Occipital lobe (tissue), 1 donor: ENCODE measurements at regions not wholly inside any gene's neighbourhood (a gene's known extent, or its start where the extent isn't known, plus 50 kb on each side); places are given as distances from the start of the nearest gene placed in this dataset.
A peak's percentile ranks its signal among the peaks of the same experiment; 100 is the strongest.

ENCODE experiments used
- DNase-seq: peaks from one replicate; lab custom pipeline; 2025; lab: John Stamatoyannopoulos, UW

DNA sequence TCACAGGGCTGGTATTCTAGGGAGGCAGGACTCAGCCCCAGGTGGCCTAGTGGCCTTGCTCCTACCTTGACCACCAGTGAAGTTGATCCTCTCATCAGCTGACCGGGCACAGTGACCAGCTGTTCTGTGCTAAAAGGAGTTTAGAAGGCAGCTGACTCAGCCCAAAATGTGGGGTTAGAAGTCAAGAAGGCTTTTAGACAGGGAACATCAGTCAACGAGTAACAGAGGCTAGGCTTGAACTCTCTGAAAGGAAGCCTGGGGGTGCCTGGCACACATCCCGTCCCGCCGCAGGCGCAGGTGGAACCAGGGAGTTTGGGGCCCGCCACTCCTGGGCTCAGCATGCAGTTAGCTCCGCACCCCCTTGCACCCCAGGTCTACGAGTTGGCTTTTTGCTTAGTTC, 114.9 kb upstream of the SLC45A1 start:
- DNase-seq = no peak

DNA sequence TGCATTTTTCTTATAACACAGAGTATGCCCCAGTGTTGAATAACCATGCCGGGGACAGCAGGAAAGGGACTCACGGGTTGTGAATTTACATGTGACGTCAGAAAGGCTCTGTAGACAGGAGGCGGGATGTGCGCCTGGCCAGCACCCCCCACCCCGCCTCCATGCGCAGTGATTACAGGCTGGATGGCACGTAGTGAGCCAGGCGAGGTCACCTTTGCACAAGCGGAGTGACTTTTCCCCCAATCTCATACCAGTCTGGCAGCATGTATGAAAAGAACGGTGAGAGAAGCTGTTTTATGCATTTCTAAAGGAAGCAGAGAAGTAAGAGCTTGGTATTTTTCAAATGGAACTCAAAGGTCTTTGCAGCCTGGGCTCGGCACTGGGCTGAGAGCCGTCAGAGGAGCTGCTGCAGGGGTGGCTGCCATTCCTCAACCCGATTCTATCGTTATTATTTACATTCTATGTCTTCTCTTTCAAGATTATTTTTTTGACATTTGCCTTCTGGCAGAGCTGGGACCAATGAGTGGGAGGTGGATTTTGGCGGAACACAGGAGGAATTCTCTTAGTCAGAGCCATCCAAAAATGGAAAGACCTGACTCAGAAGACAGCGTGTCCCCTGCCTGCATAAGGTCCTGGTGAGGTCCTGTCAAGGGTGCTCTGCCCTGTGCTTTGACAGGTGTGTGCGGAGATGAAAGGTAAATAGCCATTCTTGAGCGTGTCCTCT, 115.6 kb upstream of the SLC45A1 start:
- peak; percentile 31 for DNase-seq

DNA sequence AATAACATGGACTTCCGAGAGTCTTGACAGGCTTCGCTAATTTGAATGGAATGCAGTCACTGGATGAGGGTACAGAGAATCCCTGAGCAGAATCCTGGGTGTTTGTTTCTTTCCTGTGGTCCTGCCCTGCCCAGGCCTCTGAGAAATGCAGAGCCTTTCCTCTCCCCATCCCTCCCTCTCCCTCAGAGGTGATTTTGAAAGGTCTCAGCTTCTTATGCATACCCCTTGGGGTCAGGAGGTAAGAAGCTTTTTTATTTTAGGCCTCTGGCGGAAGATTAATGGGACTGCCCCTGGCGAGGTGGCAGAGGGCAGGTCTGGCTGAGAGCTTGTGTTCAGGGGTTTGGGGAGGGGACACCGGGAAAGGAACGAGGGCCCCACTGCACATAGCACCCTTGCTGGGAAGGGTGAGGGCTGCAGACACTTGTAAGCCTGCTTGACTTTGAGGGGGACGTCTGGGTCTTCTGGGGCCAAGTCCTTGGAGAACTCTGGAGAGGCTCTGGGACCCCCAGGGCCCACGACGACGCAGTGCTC, 116.5 kb upstream of the SLC45A1 start:
- DNase-seq = no peak

DNA sequence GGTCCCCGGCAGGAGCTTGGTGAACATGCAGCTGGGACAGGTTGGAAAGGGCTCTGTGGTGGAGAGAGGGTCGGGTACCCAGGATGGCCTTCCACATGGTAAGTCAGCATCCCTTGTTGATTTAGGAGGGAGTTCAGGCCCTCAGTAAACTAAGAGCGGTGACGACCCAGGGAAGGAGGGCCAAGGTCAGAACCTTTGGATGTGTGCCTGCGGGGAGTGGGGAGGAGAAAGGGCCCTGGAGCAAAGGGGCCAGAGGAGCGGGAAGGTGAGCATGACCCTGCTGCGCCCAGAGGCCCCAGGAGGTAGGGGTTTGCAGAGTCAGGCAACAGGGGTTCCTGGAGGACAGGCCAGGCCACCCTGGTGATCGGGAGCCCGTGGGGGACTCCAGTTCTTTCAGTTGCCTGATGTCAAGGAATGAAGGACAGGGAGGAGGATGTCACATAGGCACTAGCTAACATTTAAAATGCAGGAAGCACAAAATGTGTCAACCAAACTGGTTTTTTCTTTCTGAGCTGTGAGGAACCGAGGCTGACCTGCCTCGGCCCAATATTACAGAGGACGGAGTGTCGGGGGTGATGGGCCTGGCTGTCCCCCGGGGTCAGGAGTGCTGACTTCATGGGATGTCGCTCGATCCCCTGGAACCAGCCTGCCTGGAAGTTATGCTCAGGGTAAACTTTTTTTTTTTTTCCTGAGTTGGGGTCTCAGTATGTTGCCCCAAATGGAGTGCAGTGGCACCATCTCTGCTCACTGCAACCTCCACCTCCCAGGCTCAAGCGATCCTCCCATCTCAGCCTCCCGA, 117.4 kb upstream of the SLC45A1 start:
- no peak for DNase-seq

DNA sequence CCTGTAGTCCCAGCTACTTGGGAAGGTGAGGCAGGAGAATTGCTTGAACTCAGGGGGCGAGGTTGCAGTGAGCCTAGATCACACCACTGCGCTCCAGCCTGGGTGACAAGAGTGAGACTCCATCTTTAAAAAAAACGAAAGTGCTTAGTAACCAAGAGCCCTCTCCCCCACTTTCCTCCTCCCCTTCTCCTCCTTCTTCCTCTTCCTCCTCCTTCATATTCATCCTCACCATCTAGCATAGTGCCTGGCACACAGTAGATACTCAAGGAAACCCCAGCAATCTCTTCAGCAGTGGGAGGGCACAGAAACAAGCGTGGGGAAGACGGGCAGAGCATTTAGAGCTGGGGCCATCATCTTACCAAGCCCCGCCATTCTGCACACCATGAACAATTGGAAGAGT, 119.4 kb upstream of the SLC45A1 start:
- no peak for DNase-seq

DNA sequence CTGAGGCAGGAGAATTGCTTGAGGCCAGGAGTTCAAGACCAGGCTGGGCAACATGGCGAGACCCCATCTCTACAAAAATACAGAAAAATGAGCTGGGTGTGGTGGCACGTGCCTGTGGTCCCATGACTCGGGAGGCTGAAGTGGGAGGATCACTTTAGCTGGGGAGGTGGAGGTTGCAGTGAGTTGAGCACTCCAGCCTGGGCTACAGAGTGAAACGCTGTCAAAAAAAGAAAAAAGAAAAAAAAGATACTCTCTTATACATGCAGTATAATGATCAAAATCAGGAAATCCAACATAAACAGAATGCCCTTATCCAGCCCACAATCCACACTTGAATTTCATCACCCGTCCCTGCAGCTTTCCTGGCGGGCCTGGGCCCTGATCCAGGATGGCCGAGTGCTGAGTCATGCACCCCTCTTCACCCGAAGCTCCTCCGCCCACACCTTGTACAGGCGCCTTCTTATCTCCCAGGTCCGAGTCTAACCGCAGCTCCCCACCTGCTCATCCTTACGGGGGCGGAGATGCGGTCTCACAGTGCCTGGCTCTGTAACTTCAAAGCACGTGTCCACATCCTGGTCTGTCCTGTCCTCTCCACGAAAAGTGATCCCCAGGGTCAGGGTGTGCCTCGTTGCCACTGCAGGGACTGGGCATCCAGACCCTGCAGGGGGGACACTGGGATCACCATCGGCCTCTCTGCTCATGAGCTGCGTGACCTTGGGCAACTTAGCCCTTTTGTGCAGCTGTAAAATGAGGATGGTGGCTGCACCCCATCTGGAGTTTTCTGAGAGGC, 120.2 kb upstream of the SLC45A1 start:
- DNase-seq = no peak

DNA sequence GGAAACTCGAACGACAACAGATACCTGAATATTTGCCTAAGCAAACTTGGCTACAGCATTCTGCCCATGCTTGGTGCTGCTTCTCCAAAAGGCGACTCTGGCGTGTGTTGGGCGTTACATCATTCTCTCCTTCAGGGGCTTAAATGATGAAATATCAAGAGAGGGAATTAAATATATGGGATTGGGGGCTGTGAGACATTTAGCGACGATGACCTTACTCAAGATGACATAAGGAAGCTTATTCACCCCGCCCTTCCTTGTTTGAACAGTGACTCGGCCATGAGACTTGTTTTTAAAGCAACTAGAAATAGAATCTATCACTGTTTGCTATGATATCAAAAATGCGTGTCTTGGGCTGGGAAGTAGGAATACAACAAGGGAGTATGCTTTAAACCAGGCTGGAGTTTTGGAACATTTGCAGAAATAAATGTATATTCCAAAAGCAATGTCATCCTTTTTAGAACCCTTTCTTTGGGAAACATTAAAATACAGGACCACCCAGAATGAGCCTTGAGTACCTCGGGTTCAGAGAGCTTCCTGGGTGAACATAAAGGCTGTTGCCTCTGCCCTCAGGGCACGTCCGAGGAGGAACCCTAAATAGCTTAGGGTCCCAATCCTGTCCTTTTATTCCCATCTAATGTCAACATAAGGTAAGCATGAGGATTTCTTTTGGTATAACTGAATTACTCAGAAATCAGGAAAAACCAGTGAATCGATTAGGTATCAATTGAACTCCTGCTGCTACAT, 123.3 kb upstream of the SLC45A1 start:
- DNase-seq = no peak

DNA sequence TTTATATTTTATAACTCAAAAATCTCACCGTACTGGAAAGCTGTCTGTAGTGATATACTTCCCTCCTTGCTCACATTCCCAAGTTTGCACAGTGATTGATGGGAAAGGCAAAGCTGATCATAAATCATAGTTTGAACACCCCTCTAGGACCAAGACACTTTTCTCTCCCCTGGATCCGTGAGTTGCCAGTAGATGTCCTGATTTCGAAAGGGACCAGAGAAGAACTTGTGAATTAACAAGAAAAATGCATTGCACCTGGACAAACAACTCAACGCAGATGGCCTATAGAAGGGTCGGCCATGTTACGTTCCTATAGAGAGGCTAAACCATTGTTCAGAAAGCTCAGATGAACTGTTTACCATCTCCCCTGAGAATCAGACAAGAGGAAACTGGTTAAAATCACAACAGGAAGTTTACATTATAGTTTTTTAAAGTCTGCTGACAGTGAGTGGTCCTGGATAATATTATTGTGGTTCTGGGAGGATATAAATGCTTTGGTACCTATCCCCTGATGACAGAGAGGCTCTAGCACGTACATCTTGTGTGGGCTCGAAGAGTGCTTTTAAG, 124.0 kb upstream of the SLC45A1 start:
- DNase-seq = no peak

DNA sequence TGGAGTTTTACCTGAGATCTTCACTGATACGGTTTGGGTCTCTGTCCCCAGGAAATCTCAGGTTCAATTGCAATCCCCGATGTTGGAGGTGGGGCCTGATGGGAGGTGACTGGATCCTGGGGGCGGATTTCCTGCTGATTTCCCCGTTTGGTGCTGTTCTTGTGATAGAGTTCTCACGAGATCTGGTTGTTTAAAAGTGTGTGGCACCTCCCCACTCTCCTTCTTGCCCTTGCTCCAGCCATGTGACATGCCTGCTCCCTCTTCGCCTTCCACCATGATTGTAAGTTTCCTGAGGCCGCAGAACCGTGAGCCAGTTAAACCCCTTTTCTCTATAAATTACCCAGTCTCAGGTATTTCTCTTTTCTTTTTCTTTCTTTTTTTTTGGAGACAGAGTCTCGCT, 126.4 kb upstream of the SLC45A1 start:
- no peak for DNase-seq

DNA sequence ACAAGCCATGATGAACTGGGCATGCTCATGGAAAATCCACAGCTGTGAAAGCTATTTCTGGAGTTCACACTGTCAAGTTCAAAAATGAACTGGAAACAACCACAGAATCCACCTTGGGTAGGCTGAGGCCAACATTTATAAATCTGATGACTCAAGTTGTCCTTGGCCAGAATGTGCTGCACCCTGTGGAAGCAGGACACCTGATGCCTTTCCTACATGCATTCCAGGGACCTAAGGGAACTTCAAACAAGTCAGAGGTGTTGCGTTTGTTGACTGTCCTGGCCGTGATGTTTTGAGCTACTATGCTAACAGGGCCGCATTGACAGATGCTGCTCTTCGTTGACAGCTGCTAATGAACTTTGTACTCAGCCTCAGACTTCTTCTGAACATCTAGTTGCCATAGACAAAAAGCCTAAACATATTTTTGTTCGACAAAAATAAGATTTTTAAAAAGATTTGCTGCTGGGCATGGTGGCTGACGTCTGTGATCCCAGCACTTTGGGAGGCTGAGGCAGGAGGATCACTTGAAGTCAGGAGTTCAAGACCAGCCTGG, 127.9 kb upstream of the SLC45A1 start:
- no peak for DNase-seq

DNA sequence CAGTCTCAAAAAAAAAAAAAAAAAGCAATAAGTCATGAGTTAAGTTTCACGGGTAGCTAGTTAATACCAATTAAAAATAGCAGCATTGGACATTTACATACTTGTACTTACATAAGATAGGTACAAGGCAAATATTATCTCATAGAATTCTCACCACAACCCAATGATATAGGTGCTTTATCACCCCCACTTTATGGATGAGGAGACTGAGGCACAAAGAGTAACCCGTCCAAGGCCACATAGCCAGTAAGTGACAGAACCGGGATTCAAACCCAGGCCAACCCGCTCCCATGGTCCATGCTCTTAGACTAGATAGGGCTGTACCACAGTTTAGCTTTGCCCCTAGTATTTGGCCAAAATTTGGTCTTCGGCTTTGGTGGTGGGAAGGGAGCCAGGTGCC, 132.5 kb upstream of the SLC45A1 start:
- no peak for DNase-seq

DNA sequence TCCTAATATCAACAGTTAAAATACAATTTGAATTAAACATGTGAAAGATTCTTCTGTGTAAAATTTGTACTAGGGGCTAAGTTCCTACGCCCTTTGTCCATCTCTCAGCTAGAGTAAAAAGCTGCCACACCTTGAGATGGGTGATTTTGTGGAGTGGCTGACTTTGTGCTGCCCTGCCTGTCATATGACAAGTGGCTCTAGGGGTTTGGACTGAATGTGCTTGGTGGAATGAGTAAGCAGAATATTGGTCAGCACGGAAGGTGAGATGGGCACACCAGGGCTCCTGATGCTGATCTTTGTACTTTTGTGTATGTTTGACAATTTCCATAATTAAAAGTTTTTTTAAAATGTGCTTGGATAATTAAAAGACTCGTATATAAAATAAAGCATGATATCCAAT, 133.6 kb upstream of the SLC45A1 start:
- no peak for DNase-seq

DNA sequence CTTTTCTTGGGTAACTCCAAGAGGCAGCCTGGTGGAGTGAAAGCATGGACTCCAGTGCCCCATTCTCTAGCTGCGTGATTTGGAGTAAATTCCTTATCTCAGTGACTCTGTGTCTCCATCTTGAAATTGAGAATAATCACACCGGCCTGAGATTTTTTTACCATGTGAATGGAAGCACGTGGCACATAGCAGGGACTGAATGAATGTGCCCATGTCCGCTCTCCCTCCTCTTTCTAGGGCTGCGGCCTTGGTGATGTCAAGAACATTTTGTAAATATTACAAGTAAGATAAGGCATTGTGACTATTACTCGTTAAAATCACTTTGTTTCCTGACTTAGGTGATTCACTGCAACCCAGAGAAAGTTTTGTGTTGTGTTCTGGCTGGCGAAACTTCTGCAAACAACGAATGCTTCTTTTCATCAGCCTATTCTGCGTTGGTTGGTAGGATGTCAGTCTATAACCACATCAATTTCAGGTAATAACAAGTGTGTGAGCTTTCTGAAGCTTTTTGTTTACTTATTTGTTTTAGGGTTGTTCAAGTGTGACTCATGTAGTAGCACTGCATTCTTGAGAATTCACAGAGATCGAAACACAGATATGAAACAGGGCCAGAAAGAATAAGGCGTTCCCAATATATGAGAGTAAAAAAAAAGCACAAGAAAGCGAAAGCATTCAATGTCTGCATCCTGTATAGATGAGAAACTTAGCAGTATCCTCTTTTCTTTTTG, 135.7 kb upstream of the SLC45A1 start:
- DNase-seq = no peak

DNA sequence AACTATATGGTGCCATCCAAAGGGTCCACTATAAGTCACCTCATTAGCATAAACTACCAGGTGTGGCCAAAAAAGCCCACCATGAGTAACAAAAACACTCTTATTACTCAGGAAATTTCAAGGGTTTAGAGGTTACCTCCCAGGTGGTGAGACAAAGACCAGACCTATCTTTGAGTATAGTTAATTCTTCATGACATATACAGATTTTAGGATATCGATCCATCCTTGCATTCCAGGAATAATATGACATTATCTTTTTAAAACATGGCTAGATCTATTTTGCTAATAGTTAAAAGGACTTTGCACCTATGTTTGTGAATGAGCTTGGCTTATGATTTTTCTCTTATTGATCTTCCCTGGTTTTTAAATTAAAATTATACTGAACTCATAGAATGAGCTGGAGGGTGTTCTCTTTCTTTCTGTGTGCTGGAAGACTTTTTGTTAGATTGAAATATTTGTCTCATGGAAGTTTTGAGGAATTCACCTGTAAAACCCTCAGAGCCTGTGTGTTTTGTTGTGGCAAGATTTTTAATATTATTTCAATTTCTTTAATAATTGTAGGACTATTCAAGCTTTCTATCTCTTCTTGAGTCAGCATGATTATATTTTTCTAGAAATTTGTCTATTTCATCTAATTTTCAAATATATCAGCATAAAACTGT, 138.7 kb upstream of the SLC45A1 start:
- DNase-seq = no peak

DNA sequence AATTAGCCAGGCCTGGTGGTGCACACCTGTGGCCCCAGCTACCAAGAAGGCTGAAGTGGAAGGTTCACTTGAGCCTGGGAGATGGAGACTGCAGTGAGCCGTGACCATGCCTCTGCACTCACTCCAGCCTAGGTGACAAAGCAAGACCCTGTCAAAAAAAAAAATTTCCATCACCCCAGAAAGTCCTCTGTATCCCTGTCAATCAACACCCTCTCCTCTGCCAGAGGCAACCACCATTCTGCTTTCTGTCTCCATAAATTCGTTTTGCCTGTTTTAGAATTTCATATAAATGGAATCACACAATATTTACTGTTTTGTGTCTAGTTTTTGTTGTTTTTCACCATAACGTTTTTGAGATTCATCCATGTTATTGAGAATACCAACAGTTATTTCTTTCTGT, 141.6 kb upstream of the SLC45A1 start:
- no peak for DNase-seq

DNA sequence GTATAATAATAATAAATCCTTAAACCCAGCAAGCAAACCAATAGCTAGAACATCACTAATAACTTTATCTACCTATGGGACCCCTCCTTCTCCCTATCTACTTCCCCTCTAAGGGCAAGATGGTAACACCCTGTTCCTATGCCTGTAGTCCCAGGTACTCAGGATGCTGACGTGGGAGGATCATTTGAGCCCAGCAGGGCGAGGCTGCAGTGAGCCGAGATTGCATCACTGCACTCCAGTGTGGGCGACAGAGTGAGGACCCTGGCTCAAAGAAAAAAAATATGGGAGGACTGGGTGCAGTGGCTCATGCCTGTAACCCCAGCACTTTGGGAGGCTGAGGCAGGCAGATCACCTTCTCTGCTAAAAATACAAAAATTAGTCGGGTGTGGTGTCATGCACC, 143.1 kb upstream of the SLC45A1 start:
- no peak for DNase-seq

DNA sequence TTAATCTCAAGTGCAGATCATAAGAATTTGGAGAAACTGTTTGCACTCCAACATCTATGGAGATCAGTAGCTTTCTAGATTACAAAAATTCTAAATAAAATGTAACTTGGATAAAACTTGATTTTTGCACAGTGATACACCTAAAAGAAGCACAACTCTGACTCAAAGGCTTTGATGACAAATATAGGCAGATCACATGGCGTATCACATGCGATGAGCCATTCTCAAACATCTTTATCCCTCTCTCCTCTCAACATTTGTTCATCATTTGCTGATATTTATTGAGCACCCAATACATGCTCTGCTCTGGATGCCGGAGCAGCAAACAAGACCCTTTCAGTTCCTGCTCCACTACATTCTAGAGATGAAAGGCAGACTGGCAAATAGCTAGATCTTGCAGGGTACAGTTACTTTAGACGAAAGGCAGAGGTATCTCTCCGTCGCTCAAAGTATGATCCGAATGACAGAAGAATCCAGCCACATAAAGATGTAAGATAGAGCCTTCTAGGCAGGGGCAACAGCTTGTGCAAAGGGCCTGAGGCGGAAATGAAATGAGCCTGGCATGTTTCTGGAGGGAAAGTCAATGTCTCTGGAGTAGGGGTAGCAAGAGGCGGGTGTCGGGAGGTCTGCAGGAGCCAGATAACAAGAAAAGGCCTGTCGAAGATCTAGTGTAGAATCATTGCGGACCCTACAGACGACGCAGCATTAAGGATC, 145.8 kb upstream of the ERRFI1 start:
- DNase-seq = no peak

DNA sequence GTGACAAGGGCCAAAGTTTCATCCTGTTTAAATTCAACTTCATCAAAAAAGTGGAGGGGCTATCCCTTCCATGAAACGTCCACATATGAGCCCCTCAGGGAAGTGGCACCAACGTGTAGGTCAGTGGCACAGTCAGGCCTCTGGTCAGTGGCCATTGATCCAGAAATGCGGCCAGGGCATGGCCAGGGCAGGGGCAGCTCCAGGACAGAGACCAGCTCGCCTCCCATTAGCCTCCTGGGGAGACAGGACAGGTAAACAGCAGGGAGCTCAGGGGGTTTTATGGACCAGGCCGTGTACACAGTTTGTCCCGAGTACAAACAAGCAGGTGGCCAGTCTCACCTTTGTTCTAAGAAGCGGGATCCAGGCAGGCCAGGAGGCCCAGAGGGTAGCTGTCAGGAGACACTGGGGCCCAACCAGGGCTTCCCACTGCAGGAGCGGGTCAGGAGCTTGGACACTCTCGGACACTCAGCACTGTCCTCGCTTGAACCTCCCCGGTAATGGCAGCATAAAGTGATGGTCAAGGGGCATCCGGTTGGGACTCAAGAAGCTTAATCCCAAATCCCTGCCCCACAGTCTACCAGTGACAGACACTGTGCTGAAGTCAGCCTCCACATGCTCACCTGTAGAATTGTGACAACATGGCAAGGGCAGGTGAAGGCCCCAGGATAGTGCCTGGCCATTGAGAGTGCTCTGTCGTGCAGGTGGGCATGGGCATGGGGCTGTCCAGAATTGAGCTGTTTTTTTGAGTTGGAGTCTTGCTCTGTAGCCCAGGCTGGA, 144.1 kb upstream of the ERRFI1 start:
- DNase-seq = no peak
